ENCODE measurements at regions not wholly inside any gene's neighbourhood (a gene's known extent, or its start where the extent isn't known, plus 50 kb on each side); places are given as distances from the start of the nearest gene placed in this dataset.

GRCh38 chr2:137824501-137824900 is 139.8 kb upstream of the HNMT start:
- DNase-seq (ENCODE audit: low read depth) = no peak

GRCh38 chr2:137826373-137827372 is 137.6 kb upstream of the HNMT start:
- no peak for DNase-seq (ENCODE audit: low read depth)

DNA sequence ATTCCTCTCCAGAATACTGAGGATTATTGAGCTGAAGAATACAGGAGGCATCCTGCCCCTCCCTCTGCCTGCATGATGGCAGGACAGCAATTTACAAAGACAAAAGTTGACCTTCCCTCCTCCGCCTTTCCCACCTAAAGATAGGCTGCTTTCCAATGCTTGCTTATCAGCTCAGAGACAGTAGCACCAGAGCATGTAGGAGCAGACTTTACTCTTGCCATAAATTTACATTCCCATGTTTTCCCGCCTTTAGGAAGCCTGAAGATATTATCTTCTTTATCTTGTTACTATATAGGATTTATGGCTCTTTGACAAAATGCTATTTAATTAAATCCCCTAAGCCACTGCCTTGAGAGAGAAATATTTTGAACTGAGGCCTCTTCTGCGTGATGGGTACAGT is 135.6 kb upstream of the HNMT start:
- DNase-seq (ENCODE audit: low read depth) = no peak

DNA sequence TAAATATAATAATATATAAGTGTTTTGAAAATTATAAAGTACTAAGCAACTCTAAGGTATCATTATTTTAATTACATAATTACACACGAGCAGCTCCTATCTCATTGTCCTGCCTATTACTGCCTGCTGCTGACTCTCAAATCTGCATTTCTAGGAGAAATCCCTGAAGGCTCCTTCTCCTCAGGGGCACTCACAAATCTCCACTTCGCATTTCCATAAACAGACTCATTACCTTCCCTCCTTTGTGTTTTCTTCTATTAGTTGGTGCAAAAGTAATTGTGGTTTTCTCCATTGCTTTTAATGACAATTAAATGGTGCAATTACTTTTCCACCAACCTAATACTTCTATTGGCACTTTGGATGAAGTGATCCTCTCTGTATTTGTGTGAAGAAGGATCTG is 135.0 kb upstream of the HNMT start:
- no peak for DNase-seq (ENCODE audit: low read depth)

GRCh38 chr2:137834760-137835379 is 129.4 kb upstream of the HNMT start:
- DNase-seq (ENCODE audit: low read depth) = no peak

DNA sequence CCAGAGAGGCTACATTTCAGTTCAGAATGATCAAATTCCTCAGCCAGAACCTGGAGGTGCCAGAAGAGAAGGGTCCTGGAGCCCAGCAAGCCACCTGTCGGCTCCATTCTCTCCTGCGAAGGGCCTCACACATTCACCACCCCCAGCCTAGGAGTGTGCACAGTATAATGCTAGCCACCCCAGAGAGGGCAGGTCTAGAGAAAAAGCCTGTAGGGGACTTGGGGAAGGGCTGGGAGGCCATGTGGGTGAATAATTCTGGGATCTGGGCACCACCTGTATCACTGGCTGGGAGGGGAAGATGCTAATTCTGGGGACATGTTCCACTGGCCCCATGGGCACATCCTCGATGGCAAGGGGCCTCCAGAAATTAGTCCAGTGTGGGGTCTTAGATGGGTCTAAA is 127.6 kb upstream of the HNMT start:
- no peak for DNase-seq (ENCODE audit: low read depth)

GRCh38 chr2:137837830-137838229 is 126.4 kb upstream of the HNMT start:
- DNase-seq (ENCODE audit: low read depth) = no peak

DNA sequence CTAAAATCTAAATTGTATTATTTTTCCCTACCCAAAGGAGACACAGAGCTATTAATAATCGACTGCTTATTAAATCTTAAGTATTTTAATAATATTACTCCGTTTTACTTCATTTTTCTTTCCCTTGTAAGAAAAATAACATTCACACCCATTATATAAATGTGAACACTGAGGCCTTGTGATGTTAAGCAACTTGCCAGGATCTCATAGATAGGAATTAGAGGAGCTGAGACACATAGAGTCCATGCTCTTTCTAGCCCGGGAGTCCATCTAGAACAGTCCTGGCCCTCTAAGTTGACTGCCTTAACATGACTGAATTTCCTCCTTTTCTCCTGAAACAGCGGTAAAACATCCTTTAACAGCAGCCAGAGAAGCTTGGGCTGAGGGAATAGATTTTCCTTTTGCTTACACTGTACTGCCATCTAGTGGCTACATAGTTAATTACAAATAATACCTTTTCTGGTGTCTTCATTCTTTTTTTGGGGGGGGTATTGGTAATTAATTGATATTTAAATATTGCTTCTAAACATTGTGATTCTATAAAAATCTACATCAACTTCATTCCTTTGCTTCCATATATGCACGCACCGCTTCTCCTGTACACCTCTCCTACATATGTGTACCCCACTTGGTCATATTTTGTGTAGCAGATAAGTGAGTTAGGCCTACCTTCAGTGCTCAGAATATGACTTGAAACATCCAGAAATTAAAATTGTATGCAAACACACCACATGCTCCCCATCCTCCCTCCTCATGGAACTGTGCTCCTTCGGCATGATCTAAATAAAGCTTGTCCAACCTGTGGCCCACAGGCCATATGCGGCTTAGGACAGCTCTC is 125.8 kb upstream of the HNMT start:
- DNase-seq (ENCODE audit: low read depth) = peak; percentile 13

DNA sequence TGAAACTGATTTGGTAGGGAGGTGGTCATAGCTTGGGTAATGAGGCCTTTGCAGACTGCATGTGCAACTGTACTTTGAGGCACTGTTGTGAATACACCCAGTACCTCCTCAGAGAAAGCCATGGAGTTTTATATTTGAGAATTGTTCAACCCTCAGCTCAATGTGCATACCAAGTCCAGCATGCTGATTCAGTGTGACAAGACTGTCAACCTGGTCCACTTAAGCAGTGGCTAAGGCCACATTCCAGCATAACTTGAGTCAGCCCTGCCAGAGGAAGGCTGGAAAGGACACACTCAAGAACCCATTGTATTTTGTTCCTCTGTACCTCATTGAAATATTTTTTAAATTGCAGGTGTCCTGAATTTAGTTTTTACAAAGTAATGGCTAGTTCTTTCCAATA is 121.8 kb upstream of the HNMT start:
- no peak for DNase-seq (ENCODE audit: low read depth)

DNA sequence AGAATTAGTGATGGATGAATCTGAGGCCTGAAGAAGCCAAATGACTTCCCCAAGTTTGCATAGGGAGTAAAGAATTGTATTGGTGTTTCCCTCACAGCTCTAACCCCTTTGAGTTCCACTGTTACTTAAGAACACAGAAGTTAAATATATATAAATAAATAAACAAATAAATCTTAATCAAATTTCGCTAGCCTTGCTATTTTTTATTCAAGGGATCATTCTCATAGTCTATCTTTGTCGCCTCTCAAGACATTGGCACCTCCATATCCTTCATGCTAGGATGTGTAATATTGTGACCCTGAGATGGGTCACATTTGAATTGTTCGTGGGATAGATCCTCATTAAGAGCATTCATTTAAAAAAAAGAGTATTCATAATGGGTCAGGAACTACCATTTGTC is 121.3 kb upstream of the HNMT start:
- DNase-seq (ENCODE audit: low read depth) = no peak

- DNase-seq (ENCODE audit: low read depth) = no peak
These were observed 118.9 kb upstream of the HNMT start for GRCh38 chr2:137845422-137845821.

DNA sequence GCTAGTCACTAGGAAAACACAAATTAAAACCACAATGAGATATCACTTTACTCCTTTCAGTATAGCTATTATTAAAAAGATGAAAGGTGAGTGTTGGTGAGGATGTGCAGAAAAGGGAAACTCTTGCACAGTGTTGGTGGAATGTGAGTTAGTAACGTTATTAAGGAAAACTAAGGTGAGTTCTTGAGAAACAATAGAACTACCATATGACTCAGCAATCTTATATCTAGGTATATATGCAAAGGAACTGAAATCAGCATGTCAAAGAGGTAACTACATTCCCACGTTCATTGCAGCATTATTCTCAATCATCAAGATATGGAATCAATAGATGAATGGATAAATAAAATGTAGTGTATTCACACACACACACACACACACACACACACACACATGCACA is 117.3 kb upstream of the HNMT start:
- no peak for DNase-seq (ENCODE audit: low read depth)

GRCh38 chr2:137847443-137847842 is 116.8 kb upstream of the HNMT start:
- DNase-seq (ENCODE audit: low read depth) = no peak

DNA sequence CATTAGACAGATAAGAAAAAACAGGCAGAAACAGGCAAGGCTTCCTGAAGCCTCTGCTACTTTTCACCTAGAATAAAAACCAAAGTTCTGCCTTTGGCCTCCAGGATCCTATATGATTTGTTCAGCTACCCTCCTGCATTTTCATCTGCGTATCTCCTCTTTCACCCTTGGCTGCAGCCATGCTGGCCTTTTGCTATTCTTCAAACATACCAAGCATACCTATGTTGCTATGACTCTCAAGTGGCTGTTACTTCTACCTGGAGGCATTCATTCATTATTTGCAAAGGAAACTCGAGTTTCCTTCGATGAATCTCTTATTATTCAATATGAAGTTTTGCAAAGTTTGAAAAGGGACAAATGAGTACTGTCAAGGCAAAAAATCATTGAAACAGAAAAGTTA is 106.4 kb upstream of the HNMT start:
- DNase-seq (ENCODE audit: low read depth) = no peak

DNA sequence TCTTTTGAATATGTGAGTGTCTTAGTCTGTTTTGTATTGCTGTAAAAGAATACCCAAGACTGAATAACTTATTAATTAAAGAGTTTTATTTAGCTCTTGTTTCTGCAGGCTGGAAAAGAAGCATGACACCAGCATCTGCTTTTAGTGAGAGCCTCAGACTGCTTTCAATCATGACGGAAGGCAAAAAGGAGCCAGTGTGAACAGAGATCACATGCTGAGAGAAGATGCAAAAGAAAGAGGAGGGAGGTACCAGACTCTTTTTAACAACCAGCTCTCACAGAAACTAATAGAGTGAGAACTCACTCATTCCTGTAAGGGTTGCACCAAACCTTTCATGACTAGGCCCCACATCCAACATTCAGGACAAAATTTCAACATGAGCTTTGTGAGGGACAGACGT is 101.6 kb upstream of the HNMT start:
- DNase-seq (ENCODE audit: low read depth) = no peak

- peak; percentile 14 for DNase-seq (ENCODE audit: low read depth)
These were observed 98.2 kb upstream of the HNMT start for GRCh38 chr2:137865954-137866540.

DNA sequence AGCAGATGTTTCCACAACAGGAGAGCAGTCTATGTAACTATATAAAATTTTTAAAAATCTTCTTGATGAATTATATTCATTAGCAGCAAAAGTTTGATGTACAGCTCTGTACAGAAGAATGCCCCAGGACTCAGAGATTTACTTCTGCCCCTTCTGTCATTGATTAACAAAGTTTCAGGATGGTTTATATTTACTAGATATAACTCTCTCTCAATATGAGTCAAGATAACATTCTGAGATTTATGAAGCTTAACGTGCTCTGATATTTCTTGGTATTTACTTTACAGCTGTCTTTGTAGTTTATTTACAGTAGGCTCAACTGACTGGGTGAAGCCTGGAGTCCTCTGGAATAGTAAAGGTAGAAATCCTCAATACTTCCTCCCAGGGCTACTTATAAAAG is 93.6 kb upstream of the HNMT start:
- no peak for DNase-seq (ENCODE audit: low read depth)

GRCh38 chr2:137872577-137872976 is 91.7 kb upstream of the HNMT start:
- no peak for DNase-seq (ENCODE audit: low read depth)

DNA sequence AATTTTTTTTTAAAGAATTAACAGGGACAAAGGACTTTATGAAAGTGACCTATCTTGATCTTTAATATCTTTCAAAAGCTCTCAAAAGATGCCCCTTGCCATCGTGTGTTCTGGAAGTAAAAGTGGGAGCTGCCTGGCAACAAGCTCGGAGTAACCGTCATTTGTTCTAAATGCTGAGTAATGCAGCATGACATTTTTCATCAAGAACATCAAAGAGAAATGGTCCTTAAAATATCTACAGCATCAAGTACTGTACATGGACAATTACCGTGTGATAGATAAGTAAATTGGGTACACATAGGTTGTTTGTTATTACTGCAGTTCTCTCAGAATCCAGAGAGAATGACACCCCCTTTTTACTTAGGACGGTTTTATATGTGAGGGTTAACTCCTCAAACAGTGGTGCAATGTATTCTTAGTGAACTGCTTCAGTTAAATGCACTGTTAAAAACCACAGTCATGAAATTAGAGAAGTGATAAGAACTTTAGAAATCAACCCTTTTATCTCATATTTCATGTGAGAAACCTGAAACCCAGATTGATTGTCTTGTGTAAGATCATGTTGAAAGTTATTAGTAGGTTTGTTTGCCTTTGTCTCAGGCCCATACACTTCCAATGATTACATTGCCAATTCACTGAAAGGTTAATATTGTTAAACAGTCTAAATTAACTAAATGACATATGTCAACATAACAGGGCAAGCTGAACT is 90.6 kb upstream of the HNMT start:
- DNase-seq (ENCODE audit: low read depth) = no peak

DNA sequence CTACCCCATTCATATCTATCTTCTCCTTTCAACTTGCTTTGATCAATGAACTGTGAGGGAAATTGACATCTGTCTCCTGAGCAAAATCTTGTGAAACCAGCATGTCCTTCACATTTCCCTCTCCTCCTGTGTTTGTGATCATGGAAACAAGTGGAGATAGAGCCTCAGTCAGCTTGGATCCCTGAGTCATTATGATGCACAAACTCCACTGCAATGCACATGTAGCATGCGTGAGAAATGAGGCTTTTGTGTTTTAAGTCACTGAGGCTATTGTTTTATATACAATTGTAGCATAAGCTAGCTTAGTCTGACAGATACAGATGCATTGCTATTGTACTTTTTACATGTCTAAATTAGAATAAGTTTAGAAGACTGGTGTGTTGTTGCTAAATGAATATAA is 85.2 kb upstream of the HNMT start:
- DNase-seq (ENCODE audit: low read depth) = no peak

DNA sequence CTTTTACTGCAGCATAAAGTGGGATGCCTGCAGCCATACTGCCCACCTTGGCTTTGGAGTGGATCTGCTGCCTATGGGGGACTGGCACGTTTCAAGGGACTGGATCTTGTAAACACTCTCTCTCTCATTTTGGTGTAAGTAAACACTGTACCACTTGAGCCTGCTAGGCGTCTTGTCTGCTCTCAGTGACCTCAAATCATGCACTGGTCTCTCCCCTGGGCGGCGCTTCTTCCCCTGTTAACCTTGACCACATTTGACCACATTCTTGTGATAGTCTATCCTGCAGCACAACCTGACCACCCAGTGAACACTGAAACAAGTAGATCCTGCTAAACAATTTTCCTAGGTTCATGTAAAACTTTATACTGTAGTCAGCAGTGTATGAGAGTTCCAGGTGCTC is 82.6 kb upstream of the HNMT start:
- no peak for DNase-seq (ENCODE audit: low read depth)
